HG03354 (cell line): ENCODE measurements at regions not wholly inside any gene's neighbourhood (a gene's known extent, or its start where the extent isn't known, plus 50 kb on each side); places are given as distances from the start of the nearest gene placed in this dataset.
"Not testable (repeated sequence)": the region's sequence is repeated elsewhere in the genome, so short reads cannot be mapped to it uniquely, and the experiment has no call there.

ENCODE experiments used
- ATAC-seq: cut with Tn5 transposase; IDR thresholded peaks from one replicate; pipeline ENCODE4 v1.9.1; 2021; ENCODE audit warnings: mild to moderate bottlenecking; ENCODE audit not compliant: unreplicated experiment, poor library complexity, severe bottlenecking

DNA sequence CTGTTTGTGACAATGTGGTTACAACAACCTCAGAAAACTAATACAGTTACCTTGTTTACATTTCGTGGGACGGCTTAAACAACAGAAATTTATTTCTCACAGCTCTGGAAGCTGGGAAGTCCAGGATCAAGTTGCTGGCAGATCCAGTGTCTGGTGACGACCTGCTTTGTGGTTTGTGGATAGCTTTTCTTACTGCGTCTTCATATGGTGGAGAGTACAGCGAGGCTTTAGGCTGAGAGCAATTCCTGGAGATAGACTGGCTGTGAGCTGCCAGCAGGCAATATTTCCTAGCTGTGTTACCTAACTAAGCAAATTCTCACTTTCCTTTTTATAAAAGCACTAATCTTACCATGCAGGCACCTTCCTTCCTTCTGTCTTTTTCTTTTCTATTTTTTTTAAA is 1203.5 kb upstream of the PRR20A start:
- ATAC-seq = no peak

DNA sequence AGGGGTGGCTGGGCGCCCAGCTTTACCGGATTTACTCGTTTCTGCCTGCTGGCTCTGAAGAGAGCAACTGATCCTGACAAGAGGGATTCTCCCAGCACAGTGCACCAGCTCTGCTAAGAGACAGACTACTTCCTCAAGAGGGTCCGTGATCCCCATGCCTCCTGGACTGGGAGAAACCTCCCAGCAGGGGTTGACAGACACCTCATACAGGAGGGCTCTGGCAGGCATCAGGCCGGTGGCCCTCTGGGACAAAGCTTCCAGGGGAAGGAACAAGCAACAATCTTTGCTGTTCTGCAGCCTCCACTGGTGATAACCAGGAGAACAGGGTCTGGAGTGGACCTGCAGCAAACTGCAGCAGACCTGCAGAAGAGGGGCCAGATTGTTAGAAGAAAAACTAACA is 1192.5 kb upstream of the PRR20A start:
- ATAC-seq = no peak

DNA sequence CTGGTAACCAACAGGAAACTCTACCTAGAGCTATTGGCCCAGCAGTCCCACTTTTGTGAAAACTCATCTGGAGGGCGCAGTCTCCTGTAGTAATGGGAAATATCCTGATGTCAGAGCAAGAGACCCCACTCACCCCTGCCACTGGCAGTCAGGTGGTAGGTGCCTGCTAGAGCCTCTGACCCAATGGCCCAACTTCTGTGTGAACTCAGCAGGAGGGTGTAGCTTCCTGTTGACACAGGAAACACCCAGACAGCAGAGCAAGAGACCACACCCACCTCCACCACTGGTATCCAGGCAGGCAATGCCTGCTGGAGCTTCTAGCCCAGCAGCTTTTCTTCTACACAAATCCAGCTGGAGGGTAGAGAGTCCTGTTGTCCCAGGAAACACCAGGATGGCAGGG is 1176.8 kb upstream of the PRR20A start:
- no peak for ATAC-seq

DNA sequence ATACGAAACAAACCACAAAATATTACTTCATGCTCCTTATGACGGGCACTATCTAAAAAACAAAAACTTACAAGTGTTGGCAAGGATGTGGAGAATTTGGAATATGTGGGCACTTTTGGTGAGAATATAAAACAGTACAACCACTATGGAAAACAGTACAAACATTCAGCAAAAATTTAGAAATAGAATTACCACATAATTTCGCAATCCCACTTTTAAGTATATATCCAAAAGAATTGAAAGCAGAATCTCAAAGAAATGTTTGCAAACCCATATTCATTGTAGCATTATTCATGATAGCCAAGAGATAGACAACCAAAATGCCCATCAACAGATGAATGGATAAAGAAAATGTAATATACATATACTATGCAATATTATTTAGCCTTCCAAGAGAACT is 1173.7 kb upstream of the PRR20A start:
- ATAC-seq = no peak

DNA sequence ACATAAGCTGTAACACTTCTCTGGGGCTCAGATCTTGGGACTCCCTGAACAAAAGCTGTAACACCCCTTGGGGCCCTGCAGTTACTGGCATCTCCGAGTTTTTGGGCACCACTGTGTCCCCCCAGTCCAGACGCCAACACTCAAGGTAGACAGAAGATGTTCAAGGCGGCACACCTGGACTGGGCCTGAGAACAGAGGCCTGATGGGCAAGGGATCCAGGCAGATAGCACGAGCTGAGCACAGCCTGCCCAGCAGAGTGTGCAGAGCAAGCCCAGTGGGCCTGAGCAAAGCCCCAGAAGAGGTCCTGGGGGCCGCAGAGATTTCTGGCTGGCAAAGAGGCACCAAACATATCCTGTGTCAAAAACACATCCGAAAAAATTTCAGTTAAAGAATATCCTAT is 1163.3 kb upstream of the PRR20A start:
- no peak for ATAC-seq

DNA sequence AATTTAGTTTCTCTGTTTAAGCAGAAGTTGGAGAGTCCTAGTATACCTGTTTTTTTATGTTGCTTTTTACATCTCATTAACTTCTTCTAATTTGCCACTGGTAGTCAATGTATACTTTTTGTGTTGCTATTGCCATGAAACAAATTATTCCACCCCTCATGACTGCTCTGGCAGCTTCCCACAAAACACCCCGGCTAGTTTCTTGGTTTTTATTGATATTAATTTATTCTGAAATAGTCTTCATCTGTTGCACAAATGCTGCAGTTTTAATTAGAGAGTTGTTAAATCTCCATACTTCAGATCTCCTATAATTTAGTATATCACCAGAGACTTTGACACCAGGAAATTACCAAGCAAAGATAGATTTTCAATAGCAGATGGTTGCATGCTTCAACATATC is 1159.3 kb upstream of the PRR20A start:
- no peak for ATAC-seq

DNA sequence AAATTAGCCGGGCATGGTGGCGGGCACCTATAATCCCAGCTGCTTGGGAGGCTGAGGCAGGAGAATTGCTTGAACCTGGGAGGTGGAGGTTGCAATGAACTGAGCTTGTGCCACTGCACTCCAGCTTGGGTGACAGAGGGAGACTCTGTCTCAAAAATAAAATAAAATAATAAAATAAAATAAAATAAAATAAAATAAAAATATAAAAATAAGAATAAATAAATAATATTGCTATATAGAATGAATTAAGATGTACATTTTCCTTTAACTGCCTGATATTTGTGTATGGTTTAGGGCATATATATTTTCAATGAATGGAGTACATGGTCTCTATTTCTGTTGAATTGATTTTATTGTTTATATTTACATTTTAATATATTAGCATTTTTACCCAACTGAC is 1156.7 kb upstream of the PRR20A start:
- ATAC-seq = not testable (repeated sequence)

DNA sequence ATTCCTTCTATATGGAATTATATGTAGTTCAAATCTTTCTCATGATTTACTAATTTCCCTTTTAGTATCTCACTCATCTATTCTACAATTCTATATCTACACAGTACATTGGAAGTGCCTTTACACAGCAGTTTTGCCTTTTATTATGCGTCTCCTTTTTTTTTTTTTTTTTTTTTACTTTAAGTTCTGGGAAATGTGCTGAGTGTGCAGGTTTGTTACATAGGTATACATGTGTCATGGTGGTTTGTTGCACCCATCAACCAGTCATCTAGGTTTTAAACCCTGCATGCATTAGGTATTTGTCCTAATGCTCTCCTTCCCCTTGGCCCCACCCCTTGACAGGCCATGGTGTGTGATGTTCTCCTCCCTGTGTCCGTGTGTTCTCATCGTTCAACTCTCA is 1150.1 kb upstream of the PRR20A start:
- ATAC-seq = no peak

DNA sequence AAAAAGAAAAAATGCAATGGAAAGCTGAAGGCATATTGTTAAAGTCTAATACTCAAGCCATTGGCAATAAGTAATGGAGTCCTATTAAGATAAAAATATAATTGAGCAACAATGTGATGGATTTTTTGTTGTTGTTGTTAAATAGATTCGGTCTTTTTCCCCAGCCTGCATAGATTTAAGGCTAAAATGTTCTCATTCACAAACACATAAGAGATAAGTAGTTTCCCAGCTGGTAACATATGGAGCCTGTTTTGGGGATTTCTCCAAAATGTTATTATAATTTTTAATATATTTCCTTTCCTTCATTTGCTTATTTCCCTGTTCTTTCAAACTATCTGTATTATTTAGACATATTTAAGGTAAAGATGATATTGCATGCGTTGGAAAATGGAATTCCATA is 1149.1 kb upstream of the PRR20A start:
- ATAC-seq = no peak

DNA sequence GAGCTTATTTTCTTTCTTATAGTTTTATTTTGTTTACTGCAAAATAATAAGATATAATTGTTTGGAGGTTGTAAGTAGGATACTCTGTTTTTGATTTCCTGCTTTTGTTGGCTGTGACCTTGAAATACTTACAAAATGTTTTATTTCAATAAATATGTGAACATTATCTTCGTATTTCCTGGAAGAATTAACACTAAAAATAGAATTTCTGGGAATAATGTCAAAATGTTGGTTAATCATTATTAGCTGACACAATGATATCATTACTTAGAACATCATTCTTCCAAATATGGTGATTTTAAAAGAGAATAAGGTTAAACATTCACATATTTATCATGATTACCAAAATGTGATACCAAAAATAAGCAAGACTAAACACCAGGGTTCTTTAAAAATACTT is 1148.6 kb upstream of the PRR20A start:
- no peak for ATAC-seq

DNA sequence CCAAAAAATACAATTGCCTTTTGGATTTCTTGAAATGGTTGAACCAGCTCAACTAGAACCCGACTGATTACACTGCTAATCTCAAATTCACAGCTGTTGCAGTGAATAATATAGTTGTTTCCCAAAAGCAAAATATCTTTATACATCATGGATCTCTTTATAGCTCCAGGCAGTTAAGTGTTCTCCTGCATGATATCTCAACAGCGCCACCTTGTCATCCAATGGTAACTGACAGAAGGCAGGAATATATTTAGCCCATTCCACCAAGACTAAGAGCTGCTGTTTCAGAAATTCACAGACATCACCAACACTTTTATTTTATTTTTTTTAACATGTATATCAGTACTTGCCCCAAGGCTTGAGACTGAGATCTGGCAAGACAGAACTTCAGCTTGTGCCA is 1141.0 kb upstream of the PRR20A start:
- ATAC-seq = no peak

DNA sequence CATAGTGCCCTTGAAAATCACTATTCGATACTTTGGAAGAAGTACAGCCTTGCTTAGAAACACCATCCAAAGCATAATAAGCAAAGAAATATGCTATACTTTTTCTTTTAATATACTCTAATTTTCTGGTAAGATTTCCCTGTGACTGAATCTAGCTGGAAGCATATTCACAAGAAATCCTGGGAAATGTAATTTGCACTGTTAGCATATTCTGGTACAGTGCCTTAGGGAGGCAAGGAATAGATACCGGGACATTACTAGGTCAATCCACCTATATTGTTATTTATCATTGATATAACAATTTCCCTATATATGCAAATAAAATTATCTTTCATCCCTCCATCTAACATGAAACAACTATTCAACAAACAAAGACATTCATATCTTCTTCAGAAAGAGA is 1131.3 kb upstream of the PRR20A start:
- no peak for ATAC-seq

DNA sequence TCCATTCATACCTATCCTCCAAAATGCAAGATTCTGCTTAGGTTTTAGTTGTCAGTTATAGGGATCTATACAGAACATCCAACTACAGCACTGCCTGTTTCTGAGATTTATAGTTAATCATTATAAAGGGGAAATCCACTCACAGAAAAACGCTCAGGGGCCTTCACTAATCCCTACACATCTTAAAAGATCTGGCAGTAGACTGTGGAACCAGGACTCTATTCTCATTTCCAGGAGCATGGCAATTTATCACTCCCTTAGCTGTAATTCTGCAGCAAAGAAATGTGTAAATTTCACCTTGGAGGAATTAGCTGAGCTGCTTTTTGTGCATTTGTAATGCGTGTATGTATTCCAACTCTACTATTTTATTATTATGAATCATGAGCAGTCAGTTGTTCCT is 1128.1 kb upstream of the PRR20A start:
- ATAC-seq = no peak

DNA sequence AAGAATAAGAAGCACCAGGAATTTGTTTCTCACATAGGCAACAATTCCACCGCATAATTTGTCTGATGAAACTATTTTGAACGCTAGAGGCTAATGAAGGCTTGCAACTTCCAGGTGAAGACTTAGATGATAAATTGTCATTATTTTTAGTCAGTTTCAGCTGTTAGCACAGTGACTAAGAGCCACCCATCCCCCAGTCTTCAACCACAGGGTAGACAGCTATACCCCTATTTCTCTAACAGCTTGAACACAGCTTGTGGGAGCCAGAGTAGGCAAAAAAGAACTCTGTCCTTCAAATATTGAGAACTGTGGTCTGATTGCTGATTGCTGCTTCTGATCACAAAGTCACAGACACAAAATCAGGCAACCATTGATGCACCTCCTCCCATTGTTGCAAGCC is 1124.8 kb upstream of the PRR20A start:
- no peak for ATAC-seq

DNA sequence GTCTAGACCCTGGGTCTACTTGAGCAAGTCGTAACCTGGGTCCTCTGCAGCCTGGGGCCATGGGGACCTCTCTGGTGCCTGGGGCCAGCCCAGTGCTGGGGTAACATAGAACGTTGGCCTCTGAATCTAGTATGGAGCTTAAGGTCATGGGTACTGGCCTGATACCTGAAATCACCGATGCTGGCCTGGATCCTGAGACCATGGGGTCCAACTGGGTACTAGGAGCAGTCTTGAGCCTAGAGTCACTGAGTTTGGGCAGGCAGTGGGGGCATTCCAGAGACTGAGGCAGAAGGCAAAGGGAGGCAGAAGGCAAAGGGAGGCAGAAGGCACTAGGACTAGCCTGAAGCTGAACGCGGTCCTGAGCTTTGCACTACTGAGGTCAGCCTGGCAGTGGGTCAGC is 1121.1 kb upstream of the PRR20A start:
- ATAC-seq = no peak

DNA sequence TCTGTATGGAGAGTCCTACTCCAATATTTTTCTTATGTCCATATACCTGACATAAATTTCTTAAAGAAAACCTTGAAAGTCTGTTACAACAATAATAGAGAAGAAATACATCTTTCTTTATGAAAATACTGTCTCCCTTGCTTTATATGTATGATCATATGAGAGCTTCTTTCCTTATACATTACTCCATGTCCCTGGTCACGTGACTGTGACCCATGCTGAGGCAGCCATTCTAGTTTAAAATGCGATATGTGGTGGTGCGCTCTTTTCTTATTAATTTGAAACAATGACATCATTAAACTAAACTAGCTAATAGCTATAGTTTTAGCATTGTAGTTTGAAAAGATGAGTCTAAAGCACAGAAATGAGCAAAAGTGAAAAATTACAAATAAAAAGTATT is 1120.3 kb upstream of the PRR20A start:
- no peak for ATAC-seq

DNA sequence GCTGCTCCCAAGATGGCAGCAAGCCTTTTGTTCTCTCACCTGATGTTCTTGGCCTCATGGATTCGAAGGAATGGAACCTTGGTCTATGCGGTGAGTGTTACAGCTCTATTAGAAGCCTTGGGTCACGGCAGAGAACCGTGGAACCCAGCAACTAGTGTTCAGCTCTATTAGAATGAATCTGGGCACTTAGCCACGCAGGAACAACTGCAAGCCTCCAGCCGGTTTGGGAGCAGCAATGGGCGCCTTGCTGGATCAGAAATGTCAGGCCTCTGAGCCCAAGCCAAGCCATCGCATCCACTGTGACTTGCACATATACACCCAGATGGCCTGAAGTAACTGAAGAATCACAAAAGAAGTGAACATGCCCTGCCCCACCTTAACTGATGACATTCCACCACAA is 1100.7 kb upstream of the PRR20A start:
- ATAC-seq = no peak

DNA sequence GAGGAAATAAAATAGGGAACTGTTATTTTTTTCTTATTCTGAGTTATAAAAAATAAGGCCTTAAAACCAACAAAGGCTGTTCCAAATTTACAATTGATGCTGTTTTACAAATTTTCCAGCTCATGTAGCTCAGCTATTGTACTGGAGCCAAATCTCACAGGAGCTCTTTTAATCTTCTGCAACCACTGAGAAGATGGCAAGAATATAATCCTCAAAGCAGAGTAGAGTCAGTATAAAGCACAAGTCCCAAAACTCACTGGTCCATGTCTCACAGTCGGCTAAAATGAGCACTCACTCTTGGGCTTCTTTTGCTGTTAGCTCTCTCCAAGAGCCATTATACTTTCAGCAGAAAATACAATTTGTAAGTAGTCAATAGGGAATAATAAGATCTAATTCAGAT is 1074.4 kb upstream of the PRR20A start:
- ATAC-seq = no peak

DNA sequence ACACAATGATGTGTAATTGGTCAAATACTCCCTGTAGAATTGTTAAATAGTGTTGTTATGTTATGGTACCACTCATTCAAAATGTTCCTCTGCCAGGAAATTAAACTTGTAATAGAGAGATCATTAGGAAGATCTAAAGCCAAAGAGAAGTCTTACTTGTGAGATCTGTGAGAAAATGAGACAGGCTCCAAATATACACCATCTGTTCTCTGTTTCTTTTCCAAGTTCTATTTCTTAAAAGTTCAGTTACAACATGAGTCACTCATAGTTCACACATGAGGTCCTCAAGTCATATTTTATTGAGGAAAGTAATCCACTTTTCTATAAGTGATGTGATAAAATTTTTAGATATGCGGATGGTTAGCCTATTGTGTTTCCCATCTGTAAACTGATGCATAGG is 1038.1 kb upstream of the PRR20A start:
- no peak for ATAC-seq

DNA sequence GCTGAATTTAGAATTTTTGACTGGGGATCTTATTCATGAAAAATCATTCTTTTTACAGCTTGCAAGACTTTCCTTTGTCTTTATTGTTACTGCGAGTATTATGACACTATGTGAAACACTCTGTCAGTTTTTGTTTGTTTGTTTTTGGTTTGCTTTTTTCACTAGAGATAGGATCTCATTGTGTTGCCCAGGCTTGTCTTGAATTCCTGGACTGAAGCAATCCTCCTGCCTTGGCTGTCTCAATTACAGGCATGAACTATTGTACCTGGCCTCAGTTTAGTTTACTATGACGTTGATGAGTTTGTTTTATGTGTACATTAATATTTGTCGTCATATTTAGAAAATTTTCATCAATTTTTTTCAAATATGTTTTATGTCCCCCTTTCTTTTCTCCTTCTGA is 1030.0 kb upstream of the PRR20A start:
- no peak for ATAC-seq

DNA sequence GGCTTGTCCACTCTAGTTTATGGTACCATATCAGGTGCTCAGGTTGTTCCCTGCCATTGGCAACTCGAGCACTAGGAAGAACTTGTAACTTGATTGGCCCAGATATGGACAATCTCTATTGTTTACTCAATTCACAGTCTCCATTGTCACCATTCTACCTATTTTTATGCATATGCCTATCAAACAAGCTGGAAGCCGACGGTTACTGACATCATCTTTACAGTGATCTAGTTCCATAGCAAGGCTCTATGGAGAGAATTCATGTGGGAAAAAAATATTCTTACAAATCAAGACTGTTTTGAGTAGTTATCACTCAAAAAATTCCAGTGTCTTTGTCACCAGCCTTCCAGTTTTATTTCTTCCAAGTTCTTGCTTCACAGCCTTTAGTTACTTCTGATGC is 1006.2 kb upstream of the PRR20A start:
- ATAC-seq = no peak

DNA sequence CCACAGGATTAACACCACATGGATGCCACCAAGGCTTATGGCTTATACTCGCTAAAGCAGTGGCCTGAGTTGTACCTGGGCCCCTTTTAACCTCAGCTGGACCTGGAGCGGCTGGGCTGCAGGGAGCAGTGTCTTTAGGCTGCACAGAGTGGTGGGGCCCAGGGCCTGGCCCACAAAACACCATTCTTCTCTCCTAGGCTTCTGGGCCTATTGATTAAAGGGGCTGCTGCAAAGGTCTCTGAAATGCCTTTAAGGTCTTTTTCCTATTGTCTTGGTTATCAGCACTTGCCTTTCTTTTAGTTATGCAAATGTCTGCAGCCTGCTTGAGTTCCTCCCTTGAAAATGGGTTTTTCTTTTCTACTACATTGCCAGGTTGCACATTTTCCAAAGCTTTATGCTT is 973.9 kb upstream of the PRR20A start:
- ATAC-seq = no peak

DNA sequence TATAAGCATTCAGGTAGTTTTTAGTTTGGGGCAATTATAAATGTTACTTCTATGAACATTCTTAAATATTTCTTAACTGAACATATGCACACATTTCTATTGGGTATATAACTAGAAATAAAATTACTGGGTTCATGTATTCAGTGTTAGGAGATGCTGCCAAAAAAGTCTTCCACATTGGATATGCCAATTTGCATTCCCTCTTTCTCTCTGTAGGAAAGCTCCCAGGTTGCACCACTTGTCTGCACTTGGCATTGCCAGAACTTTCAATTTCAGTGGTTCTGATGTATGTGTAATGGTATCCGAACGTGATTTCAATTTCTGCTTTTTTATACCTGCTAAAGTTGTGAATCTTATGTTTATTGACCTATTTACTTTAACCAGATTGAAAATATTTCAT is 972.1 kb upstream of the PRR20A start:
- ATAC-seq = no peak
